PC-9 (cell line): ENCODE measurements at regions not wholly inside any gene's neighbourhood (a gene's known extent, or its start where the extent isn't known, plus 50 kb on each side); places are given as distances from the start of the nearest gene placed in this dataset.

Source experiments
- BruUV-seq: library from RNA; stranded (reverse); fragments of 400-500 nt; replicated peaks from 2 replicates; lab custom pipeline; 2021; lab: Mats Ljungman, UMichigan
- CTCF ChIA-PET: fragments of 300-600 bp; sonication (Branson Sonifier 250); formaldehyde crosslinking; loops from one replicate; lab custom pipeline; 2022; ENCODE audit warnings: antibody characterized with exemption; lab: Charles Lee
- POLR2A ChIA-PET: fragments of 300-600 bp; sonication (Branson Sonifier 250); formaldehyde crosslinking; loops from one replicate; lab custom pipeline; 2022; ENCODE audit warnings: antibody characterized with exemption; ENCODE audit not compliant: unreplicated experiment; lab: Charles Lee
- DNase-seq, 2 experiments: peaks; one replicate each; pipeline versions ENCODE4 v3.0.0 to v3.0.0-alpha.2; 2015 to 2022; ENCODE audit warnings: mixed read lengths in 1 of 2
- H2AFZ ChIP-seq: fragments of 200-600 bp; sonication (generic); 2 replicates; pipeline ENCODE4 v1.8.1; 2017; ENCODE audit warnings: antibody characterized with exemption
- H3F3A ChIP-seq: fragments of 200-600 bp; sonication (generic); 2 replicates; pipeline ENCODE4 v1.8.1; 2017; ENCODE audit warnings: antibody characterized with exemption, mild to moderate bottlenecking, low read depth; ENCODE audit not compliant: insufficient read depth
- H3K27ac ChIP-seq: fragments of 200-600 bp; sonication (generic); 2 replicates; pipeline ENCODE4 v1.6.1; 2016; ENCODE audit warnings: mixed run types
- H3K27me3 ChIP-seq: fragments of 200-600 bp; sonication (generic); 2 replicates; pipeline ENCODE4 v1.6.1; 2016; ENCODE audit warnings: low read depth, mixed run types; ENCODE audit not compliant: insufficient read depth
- H3K36me3 ChIP-seq: fragments of 200-600 bp; sonication (generic); 2 replicates; pipeline ENCODE4 v1.6.1; 2016; ENCODE audit warnings: low read depth, mixed run types
- H3K4me1 ChIP-seq: fragments of 200-600 bp; sonication (generic); replicated peaks from 2 replicates; pipeline ENCODE4 v1.6.1; 2016; ENCODE audit warnings: mixed run types; ENCODE audit not compliant: insufficient read depth
- H3K4me2 ChIP-seq: fragments of 200-600 bp; sonication (generic); 2 replicates; pipeline ENCODE4 v1.6.1; 2017; ENCODE audit warnings: mixed run types
- H3K4me3 ChIP-seq: fragments of 200-600 bp; sonication (generic); 2 replicates; pipeline ENCODE4 v1.6.1; 2016; ENCODE audit warnings: mixed run types
- H3K79me2 ChIP-seq: fragments of 200-600 bp; sonication (generic); 2 replicates; pipeline ENCODE4 v1.6.1; 2017; ENCODE audit warnings: low read depth, mixed run types
- H3K9me2 ChIP-seq: fragments of 200-600 bp; sonication (generic); 2 replicates; pipeline ENCODE4 v1.8.1; 2017; ENCODE audit warnings: mild to moderate bottlenecking; ENCODE audit not compliant: insufficient read depth
- H3K9me3 ChIP-seq: fragments of 200-600 bp; sonication (generic); 2 replicates; pipeline ENCODE4 v1.8.1; 2016; ENCODE audit warnings: low read depth; ENCODE audit not compliant: insufficient read depth
- H4K20me1 ChIP-seq: fragments of 200-600 bp; sonication (generic); 2 replicates; pipeline ENCODE4 v1.8.1; 2017; ENCODE audit not compliant: insufficient read depth
- CTCF ChIP-seq: fragments of 200-600 bp; sonication (generic); conservative IDR thresholded peaks from 2 replicates; pipeline ENCODE4 v1.6.1; 2017; ENCODE audit warnings: mixed run types, antibody characterized with exemption, mild to moderate bottlenecking, moderate library complexity
- EZH2 ChIP-seq: fragments of 200-600 bp; sonication (generic); IDR thresholded peaks from 2 replicates; pipeline ENCODE4 v1.8.0; 2017; ENCODE audit warnings: antibody characterized with exemption, low read depth
- intact Hi-C: fragments of 100-400 bp; cut with micrococcal nuclease; formaldehyde crosslinking; loops from one replicate; pipeline ENCODE4 v1.10.0; 2022; ENCODE audit not compliant: unreplicated experiment

GRCh38 chr12:45623940-45624339, 105.6 kb upstream of the ARID2 start:
- Histone ChIP-seq H2AFZ (no peak overlapping the region), H3K27ac (no peak overlapping the region), H3F3A (no peaks in the 10 kb centered on the region), H3K4me3 (no peak overlapping the region), H4K20me1 (no peaks in the 10 kb centered on the region), H3K9me2 (no peaks in the 10 kb centered on the region), H3K9me3 (no peaks in the 10 kb centered on the region), H3K36me3 (no peaks in the 10 kb centered on the region), H3K4me2 (no peak overlapping the region), H3K27me3 (0 out of 2 replicates have a peak, but pooled peaks cover 4% of the 10 kb centered on the region), H3K4me1 (no peaks in the 10 kb centered on the region), H3K79me2 (no peaks in the 10 kb centered on the region)
- DNase-seq = no peak
- intact Hi-C loops = no loop called here
- ChIA-PET CTCF (no interaction called here), POLR2A (no interaction called here)
- no TSS peak for BruUV-seq
- TF ChIP-seq EZH2 (no peak), CTCF (no peak)

GRCh38 chr12:45626965-45627364, 102.5 kb upstream of the ARID2 start:
- Histone ChIP-seq H3K9me3 (no peaks in the 10 kb centered on the region), H3F3A (no peaks in the 10 kb centered on the region), H2AFZ (no peak overlapping the region), H3K79me2 (no peaks in the 10 kb centered on the region), H3K4me3 (no peak overlapping the region), H3K4me1 (no peaks in the 10 kb centered on the region), H3K4me2 (no peak overlapping the region), H3K27me3 (no peaks in the 10 kb centered on the region), H3K9me2 (no peaks in the 10 kb centered on the region), H3K36me3 (no peaks in the 10 kb centered on the region), H4K20me1 (no peaks in the 10 kb centered on the region), H3K27ac (no peak overlapping the region)
- DNase-seq = no peak
- TF ChIP-seq CTCF (no peak), EZH2 (no peak)
- intact Hi-C loops = no loop called here
- ChIA-PET POLR2A (no interaction called here), CTCF (no interaction called here)
- BruUV-seq = no TSS peak

GRCh38 chr12:45627407-45628069, 102.0 kb upstream of the ARID2 start:
- Histone ChIP-seq H3K36me3 (no peaks in the 10 kb centered on the region), H2AFZ (no peak overlapping the region), H3K27me3 (no peaks in the 10 kb centered on the region), H3K4me1 (no peaks in the 10 kb centered on the region), H3K4me3 (no peak overlapping the region), H3K9me2 (no peaks in the 10 kb centered on the region), H3K27ac (no peak overlapping the region), H3K9me3 (no peaks in the 10 kb centered on the region), H3F3A (no peaks in the 10 kb centered on the region), H3K79me2 (no peaks in the 10 kb centered on the region), H4K20me1 (no peaks in the 10 kb centered on the region), H3K4me2 (no peak overlapping the region)
- no peak for DNase-seq
- ChIA-PET POLR2A (no interaction called here), CTCF (no interaction called here)
- TF ChIP-seq EZH2 (no peak), CTCF (no peak)
- intact Hi-C loops = no loop called here
- no TSS peak for BruUV-seq
